ENCODE measurements at regions not wholly inside any gene's neighbourhood (a gene's known extent, or its start where the extent isn't known, plus 50 kb on each side); places are given as distances from the start of the nearest gene placed in this dataset.

DNA sequence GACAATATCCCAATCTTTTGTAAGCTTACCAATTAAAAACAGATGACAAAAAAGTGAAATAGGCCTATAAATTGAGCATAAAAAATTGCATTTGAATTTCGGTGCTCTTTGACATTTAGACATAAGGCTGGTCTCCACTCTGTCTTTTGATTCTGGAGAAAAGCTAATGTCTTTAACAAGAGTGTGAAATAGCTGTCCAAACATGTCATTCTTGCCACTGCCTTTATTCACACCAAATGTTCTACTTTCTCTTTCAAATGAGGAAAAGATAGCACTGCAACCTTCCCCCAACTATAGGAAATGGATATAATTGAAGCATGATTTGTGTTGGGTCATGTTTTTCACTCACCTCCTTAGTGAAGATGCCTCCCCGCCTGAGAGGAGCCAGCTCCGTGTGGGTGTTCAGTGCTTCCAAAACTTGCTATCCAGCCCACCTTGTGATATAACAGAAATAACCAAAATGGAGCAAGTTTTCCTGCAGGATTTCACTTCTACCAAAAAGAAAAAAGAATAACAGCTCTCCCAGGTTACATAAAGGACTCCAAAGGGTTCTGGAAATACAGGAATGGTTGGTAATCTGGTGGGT, 55.2 kb upstream of the STK32A start:
- TF ChIP-seq, protein P1, sequence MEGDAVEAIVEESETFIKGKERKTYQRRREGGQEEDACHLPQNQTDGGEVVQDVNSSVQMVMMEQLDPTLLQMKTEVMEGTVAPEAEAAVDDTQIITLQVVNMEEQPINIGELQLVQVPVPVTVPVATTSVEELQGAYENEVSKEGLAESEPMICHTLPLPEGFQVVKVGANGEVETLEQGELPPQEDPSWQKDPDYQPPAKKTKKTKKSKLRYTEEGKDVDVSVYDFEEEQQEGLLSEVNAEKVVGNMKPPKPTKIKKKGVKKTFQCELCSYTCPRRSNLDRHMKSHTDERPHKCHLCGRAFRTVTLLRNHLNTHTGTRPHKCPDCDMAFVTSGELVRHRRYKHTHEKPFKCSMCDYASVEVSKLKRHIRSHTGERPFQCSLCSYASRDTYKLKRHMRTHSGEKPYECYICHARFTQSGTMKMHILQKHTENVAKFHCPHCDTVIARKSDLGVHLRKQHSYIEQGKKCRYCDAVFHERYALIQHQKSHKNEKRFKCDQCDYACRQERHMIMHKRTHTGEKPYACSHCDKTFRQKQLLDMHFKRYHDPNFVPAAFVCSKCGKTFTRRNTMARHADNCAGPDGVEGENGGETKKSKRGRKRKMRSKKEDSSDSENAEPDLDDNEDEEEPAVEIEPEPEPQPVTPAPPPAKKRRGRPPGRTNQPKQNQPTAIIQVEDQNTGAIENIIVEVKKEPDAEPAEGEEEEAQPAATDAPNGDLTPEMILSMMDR (IDR thresholded peaks at IDR 0.05): no peak
- TF ChIP-seq POLR2A (IDR thresholded peaks at IDR 0.05) (no peak), POLR2AphosphoS5 (IDR thresholded peaks at IDR 0.05) (no peak)

All from stomach (tissue), 4 donors.